ENCODE measurements at regions not wholly inside any gene's neighbourhood (a gene's known extent, or its start where the extent isn't known, plus 50 kb on each side); places are given as distances from the start of the nearest gene placed in this dataset.

DNA sequence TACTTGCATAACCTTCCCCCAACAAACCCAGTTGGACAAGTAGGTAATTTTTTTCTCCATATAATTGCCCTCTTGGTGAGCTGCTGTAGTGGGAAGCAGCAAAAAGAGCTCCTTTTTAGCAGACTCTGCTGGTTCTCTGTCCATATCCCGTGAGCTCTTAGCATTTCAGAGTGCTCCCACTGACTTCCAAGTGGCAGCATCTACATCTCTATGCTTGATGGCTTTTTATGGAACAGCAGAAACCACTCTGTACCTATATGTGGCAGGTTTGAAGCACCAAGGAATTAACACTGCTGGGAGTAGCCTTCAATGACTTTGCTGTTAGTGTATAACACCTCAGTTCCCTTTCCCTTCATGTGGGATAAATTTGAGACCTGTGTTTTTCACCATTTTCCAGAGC, 168.4 kb upstream of the NHS start:
- TF ChIP-seq RBBP5 (IDR thresholded peaks at IDR 0.05; ENCODE audit: borderline replicate concordance, low read depth, low read length), result no peak
- TF ChIP-seq, protein P1, sequence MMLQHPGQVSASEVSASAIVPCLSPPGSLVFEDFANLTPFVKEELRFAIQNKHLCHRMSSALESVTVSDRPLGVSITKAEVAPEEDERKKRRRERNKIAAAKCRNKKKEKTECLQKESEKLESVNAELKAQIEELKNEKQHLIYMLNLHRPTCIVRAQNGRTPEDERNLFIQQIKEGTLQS (IDR thresholded peaks at IDR 0.05; ENCODE audit: insufficient read depth, low read depth, low read length), result no peak
- TF ChIP-seq, protein P2, sequence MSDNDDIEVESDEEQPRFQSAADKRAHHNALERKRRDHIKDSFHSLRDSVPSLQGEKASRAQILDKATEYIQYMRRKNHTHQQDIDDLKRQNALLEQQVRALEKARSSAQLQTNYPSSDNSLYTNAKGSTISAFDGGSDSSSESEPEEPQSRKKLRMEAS (IDR thresholded peaks at IDR 0.05), result no peak
- TF ChIP-seq RNF2 (IDR thresholded peaks at IDR 0.05; ENCODE audit: borderline replicate concordance, low read depth, low read length, missing control alignments, poor library complexity, severe bottlenecking), result no peak
- TF ChIP-seq, protein P3, sequence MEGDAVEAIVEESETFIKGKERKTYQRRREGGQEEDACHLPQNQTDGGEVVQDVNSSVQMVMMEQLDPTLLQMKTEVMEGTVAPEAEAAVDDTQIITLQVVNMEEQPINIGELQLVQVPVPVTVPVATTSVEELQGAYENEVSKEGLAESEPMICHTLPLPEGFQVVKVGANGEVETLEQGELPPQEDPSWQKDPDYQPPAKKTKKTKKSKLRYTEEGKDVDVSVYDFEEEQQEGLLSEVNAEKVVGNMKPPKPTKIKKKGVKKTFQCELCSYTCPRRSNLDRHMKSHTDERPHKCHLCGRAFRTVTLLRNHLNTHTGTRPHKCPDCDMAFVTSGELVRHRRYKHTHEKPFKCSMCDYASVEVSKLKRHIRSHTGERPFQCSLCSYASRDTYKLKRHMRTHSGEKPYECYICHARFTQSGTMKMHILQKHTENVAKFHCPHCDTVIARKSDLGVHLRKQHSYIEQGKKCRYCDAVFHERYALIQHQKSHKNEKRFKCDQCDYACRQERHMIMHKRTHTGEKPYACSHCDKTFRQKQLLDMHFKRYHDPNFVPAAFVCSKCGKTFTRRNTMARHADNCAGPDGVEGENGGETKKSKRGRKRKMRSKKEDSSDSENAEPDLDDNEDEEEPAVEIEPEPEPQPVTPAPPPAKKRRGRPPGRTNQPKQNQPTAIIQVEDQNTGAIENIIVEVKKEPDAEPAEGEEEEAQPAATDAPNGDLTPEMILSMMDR (IDR thresholded peaks at IDR 0.05; ENCODE audit: control extremely low read depth in 1 of 3, insufficient read depth in 1 of 3, low read depth in 1 of 3, low read length in 3 of 3), result no peak
- TF ChIP-seq POLR2AphosphoS5 (IDR thresholded peaks at IDR 0.05; ENCODE audit: low read depth, low read length), result no peak
- no peak for TF ChIP-seq TAF1 (IDR thresholded peaks at IDR 0.05; ENCODE audit: low read depth, low read length)
- TF ChIP-seq RXRA (IDR thresholded peaks at IDR 0.05; ENCODE audit: insufficient read depth, low read depth, low read length), result no peak
- no peak for TF ChIP-seq NANOG (IDR thresholded peaks at IDR 0.05; ENCODE audit: insufficient read depth, low read depth, low read length, poor library complexity, severe bottlenecking)

Data from H1 (cell line).